NCI-H2227 (cell line): ENCODE measurements at regions not wholly inside any gene's neighbourhood (a gene's known extent, or its start where the extent isn't known, plus 50 kb on each side); places are given as distances from the start of the nearest gene placed in this dataset.
"Not testable (repeated sequence)": the region's sequence is repeated elsewhere in the genome, so short reads cannot be mapped to it uniquely, and the experiment has no call there.

Source experiments
- DNase-seq: peaks from one replicate; lab custom pipeline; 2025; ENCODE audit not compliant: unreplicated experiment; lab: John Stamatoyannopoulos, UW

DNA sequence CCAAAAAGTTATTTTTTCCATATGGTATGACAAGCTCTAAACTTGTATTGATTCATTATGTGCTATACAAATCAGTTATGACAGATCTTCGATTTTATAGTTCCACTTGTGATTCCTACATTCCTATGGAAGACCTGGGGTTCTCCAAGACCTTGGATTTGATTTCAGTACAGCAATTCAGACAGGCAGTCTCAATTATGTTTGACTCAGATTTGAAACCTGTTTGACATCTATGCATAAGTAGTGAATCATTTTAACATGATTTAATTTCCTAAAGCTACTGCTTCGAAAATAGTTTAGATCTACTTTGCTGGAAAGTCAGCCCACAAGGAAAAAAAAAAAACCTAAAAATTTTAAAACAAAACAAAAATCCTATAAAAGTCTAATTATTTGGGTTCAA, 820.4 kb downstream of the LUZP2 start:
- no peak for DNase-seq

DNA sequence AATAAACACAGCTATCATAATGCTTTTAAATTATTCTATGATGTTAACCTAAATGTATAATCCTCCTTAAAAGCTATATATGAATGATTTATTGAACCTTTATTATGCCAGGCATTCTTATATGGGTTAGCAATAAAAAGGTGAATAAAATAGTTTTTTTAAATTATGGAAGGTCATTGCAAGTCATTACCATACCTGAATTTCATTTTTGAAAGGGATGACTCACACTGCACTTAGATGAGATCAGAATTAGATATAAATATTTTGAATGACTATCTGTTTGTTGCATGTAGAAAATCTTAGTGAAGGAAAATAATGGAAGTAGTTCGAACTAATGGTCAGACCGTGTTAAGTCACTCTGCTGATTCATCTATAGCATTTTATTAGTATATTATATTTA, 822.3 kb downstream of the LUZP2 start:
- DNase-seq: no peak

DNA sequence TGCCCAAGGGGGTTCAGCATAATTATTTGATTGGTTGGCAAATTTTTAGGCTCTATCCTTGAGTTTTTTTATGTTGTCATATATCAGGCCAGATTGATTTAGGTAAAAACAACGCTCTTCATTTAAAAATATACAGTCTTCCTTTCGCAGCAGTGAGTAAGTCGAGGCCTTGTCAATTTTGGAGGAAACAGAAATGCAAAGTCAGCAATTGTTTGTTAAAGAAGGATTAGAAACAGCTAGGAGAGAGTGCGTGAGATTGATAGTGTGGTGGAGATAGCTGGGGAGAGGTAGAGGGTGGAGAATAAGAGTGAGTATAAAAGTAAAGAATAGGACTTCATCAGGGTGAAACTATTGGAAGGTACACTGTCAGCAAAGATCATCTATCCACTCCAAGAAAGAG, 830.8 kb downstream of the LUZP2 start:
- DNase-seq: no peak

DNA sequence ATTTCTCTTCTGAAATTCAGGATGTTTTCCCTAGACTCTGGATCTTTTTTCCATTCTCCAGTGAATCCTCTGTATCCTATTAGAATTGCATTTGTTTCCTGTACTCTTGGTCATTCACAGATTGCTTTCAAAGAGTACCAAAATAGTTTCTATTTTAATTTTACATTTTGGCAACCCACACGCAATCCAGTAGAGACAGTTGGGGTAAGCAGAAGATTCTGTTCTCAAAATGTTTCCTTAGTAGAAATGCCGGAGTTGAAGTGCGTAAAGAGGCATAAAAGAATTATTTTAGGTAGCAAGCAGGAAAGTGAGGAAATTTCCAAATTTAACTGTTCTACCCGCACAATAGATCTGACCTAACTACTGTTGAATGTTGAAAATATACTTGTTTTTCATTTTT, 842.4 kb downstream of the LUZP2 start:
- DNase-seq: no peak

DNA sequence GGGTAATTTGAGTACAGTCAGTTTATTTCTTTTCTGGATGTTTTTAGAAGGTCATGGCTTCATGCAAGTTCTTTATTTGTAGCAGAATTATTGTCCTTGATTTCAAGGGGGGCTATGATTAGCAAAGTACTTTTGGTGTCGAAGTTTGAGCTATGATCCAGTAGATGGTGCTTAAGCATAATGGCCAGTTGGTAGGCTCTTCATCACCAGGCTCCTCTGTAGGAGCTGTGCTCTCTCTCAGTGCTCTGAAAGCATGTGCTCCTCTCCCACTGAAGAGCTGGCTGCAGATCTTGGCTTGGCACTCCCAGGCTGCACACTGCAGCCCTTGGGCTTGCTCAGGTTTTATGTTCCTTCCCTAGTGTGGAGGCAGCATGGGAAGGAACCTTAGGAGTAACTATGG, 852.7 kb downstream of the LUZP2 start:
- DNase-seq: no peak

DNA sequence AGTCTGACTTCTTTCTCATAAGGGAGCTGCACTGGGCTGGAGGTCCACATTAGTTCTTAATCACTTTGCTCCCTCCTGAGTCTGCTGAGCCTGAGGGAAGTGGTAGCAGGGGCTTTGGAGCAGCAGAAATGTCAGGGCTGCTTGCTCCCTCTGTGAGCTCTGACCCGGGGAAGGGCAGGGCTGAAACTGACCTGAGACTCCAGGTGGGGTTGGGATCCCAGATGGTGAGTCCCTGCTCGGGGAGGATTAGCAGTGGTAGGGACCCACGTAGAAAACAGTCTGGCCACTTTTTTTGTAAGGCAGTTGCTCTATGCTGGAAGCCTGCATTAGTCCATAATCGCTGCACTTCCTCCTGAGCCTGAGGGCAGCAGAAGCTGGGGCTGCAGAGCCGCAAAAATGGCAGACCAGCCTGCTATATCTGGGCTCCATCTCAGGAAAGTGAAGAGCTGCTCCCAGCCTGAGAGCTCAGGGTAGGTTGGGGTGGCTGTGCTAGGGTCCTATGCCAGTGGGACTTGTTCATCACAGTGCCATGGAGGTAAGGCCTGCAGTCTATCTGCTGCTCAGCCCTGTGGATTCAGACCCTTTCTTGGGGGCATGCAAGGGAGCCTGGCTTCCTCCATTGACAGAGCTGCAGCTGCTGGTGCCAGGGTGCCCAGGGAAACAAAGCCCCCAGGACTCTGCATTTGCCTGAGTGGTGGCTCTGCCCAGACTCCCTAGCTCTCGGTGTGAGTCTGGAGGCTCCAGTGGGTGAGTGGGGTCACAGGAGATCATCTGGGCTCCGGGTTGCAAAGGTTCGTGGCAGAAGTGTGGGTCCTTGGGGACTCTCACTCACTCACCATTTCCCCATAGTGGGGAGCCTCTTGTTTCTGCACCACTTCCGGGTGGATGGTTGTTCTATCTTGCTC, 854.3 kb downstream of the LUZP2 start:
- DNase-seq: no peak

DNA sequence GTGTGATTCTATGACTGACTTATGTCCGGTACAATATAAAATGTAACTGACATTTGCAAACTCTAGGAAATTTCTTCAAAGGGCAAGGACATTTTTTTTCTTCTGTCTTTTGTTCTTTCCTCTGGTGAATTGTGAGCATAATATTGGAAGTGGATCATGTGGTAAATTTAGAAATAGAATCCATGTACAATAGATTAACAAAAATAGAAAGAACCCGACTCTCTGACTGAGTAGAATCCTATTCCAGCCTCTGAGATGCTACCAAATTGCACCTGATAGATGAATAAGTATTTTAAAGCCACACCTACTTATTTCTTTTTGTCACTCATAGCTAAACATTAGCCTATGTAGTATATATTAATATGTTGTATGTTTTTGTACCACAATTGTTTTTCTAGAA, 860.3 kb downstream of the LUZP2 start:
- DNase-seq: no peak

DNA sequence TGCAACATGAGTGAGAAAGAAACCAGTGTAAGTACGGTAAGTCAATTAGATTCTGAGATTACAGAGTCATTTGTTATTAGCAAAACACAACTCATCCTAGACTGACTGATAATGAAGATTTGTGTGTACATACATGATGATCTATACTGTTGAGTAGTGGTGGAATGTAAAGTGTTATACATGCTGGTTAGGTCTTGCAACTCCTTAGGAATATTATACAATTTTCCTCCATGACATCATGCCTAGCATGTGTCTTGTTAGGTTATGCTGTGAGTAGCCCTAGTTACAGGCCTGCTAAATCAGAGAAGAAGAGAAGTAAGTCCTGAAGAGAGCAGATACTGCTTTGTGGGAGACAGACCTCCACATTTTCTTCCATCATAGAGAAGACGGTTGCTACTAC, 880.6 kb downstream of the LUZP2 start:
- no peak for DNase-seq

DNA sequence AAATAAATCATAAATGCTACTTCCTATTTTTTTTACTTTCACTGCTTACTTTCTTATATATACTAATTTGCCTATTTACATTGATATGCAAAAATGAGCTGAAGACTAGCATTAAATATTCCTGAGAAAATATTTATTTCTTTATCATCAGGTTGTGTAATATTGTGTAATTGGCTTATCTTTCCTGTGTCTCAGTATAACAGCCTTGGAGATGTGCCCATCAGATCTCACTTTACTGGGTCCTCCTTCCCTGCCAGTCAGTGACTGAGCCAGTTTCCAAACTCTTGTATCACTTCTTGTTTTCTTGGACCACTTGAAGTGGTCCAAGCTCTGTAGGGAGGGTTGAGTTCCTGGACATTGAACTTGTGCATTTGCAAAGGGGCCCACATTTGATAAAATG, 900.0 kb downstream of the LUZP2 start:
- DNase-seq: no peak

DNA sequence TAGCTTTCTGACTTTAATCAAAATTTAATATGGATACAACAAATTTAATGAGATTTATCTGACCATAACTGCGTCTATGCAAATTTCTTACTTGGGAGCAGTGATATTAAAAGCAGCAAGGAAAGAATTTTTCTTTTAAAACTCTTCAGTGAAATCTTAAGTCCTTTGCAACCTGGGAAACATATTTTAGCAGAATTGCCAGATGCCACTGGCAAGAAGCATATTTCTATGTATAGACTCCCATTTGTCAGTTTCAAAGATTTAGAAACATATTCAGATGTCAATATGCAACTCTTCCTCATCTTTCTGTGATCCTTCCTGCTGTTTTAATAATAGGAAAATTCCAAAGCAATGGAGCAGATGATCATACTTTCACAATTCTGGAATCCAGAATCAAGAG, 911.3 kb downstream of the LUZP2 start:
- no peak for DNase-seq

DNA sequence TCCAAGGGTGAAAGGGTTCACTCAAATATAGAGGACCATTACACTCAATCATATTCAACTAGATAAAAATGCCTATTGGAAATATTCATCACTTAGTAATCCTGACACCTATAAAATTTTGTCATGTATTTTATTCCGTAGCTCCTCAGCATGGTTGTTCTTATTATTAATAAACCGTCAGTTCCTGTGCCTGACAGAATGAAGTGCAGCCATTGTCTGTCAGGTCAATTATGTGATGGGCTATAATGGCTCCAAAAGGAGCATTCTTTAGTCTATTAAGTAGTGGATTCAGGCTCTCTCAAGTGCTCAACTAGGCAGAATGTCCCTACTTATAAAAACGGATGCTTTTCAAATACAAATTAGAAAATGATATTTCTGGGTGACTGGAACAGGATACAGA, 916.1 kb upstream of the ANO3 start:
- peak; percentile 5 for DNase-seq

DNA sequence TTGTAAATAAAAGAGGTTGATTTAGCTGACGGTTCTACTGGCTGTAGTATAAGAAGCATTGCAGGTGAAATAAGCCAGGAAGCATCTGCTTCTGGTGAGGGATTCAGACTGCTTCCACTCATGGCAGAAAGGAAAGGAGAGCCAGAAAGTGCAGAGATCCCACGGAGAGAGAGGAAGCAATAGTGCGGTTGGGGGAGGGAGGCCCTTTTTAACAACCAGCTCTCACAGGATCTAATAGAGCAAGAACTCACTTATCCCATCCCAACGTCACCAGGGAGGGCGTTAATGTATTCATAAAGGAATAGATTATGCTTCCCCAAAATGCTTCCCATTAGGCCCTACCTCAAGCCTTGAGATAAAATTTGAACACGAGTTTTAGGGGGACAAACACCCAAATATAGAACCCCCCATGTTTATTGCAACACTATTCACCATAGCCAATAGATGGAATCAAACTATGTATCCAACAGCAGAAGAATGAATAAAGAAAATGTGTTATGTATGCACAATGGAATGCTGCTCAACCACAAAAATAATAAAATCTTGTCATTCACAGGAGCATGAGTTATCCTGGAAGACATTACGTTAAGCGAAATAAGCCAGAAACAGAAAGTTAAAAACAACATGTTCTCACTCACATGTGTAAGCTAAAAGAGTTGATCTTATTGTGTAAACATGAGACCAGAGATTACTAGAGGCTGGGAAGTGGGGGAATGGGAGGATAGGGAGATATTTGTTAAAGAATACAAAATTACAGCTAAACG, 908.3 kb upstream of the ANO3 start:
- DNase-seq: no peak

DNA sequence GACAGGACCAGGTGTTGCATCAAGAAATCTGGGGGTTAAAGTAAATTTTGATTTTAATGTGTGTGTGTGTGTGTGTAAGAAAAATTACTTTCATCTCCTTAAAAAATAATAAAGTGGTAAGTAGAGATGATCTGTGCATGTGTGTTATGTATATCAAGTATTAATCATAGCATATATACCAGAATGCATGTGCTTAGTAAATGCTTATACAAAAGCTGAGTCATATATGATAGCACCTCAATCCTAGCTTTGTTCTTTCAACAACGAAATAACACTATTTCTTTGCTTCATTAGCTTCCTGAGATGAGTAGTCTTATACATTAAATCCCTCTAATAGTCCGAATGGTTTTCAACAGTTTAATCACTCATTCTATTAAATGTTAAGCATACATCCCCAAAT, 899.6 kb upstream of the ANO3 start:
- no peak for DNase-seq

DNA sequence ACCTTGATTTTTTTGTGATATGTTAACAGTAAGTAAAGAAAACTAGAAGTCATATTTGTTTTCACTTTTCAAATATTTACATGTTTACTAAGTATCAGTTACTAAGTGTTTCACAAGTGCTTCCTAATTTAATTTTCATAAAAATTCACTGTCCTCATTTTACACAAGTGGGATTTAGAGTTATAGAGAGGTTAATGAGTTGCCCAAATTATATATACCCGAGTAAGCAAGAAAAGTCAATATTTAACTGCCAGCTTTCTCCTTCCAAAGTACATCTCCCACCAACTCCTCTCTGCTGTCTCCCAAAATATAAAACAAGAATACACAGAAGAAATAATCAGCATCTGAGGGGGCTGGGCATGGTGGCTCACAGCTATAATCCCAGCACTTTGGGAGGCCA, 896.7 kb upstream of the ANO3 start:
- DNase-seq: no peak

DNA sequence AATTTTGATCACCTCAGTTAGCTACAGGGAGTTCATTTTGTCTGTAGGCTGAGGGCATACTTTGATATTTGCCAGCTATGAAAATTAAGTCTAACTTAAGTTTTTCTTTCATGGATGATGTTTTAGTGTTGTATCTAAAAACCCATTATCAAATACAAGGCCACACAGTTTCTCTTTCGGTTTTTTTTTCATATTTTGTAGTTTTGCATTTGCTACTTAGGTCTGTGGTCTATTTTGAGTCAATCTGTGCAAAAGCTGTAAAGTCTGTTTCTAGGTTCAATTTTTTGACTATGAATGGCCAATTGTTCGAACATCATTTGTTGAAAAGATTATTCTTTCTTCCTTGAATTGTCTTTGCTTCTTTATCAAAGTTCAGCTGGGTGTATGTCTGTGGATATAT, 895.6 kb upstream of the ANO3 start:
- no peak for DNase-seq

DNA sequence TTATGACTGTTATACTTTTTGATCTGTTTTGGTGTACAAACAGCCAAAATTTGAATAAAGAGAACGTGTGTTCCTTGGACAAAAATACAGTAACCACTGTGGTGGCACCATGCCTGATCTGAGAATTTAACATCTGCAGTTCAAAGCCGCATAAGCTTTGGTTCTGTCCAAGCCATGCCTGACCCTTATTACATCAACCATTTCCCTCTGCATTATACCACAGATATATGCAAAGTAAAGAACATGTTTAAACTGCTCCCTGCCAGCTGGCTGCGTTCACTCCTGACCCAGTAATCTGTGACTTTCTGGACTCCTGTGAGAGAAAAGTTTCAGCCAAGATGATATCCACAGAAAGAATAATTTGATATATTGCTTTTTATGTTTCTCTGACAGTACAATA, 890.5 kb upstream of the ANO3 start:
- DNase-seq: no peak

DNA sequence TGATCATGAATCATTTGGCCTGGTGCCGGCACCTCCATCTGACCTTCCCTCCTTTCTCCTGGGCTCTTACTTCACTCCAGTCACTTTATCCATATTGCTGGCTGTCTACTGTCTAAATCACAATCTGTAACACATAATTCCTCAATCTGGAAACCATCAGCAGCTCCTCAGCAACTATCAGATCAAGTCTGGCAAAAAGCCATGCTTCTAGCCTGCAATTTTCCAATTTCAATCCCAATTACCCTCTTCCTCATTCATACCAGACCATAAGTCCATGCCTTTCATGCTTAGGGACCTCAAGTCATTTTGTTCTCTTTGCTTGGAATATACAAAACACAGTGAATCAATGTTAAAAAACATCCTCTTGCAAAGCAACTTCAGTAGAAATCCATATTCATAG, 882.8 kb upstream of the ANO3 start:
- DNase-seq: peak; percentile 23

DNA sequence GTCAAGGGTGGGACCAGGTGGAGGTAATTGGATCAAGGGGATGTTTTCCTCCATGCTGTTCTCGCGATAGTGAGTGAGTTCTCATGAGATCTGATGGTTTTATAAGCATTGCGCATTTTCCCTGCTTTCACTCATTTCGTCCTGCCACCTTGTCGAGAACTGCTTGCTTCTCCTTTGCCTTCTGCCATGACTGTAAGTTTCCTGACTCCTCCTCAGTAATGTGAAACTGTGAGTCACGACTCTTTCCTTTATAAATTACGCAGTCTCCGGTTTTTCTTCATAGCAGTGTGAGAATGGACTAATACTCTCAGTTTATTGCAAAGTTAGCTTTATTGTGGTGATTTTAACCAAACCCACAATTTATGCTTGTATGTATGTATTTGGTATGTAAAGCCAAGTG, 878.5 kb upstream of the ANO3 start:
- DNase-seq: peak; percentile 8

DNA sequence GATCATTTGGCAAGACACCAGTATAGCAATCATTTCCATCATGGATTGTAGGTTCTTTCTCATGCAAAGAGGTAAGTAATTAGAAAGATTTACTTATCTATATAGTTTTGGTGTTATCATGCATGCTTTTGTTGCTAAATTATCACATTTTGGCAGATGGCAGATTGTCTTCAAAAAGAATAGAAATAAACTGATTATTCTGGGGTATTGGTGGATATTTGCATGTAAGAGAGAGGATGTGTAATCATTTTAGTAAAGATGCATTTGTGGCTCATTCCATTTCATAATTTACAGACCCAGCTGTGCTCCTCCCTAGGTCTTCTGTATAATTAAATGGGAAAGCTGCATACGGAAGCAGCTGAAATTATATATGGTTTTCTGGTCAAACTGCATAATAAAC, 875.7 kb upstream of the ANO3 start:
- no peak for DNase-seq

DNA sequence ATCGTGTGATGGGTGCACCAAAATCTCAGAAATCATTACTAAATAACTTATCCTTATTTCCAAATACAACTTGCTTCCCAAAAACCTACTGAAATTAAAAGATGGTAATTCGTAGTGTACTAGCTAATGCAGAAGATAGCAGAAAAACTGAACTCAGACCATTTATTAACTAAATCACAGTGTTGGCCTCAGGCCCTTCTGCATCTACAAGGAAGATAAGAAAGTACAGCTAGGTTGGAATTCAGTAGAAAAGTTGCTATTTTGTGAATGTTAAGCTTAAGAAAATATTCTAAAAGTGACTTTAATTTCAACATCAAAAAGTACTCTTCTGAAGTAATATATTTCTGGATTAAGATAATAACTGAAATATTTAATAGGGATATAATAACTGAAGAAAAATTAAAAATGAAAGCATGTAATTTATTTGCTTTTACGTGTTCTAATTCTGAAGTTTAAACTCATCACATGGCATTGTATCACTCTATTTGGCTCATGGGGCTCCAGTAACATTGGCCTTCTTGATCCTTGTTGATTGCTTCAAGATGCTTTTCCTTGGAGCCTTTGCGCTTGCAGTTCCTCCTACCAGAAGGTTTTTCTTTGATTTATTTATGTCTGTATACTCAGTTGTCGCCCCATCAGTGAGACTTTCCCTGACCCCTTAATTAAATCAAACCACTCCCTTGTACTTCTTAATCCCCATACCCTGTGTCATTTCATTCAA, 847.9 kb upstream of the ANO3 start:
- no peak for DNase-seq

DNA sequence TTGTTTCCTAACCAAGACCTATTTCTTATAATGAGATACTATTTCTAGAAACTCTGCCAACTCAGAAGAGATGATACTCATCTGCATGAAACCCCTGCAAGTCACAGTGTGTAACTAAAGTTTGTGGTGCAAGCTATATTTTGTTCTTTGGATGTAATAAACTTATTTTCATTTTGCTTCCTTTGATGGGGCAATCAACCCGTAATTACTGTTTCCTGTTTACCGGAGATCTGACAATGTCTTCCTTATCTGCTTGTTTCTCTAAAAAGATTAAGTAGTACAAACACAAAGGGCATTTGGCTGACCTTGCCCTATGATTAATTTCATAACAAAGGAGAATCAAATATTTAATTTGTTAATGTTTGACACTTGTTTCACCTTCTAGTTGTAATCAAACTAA, 846.6 kb upstream of the ANO3 start:
- no peak for DNase-seq

DNA sequence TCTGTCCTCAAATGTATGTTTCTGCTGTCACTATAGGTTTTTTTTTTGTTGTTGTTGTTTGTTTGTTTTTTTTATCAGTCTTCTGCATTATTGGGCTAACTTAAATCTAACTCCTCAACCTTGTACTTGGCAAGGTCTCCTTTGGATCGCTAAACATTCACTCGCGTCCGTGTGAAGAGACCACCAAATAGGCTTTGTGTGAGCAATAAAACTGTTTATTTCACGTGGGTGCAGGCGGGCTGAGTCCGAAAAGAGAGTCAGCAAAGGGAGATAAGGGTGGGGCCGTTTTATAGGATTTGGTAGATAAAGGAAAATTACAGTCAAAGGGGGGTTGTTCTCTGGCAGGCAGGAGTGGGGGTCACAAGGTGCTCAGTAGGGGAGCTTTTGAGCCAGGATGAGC, 845.6 kb upstream of the ANO3 start:
- DNase-seq: not testable (repeated sequence)
